ENCODE measurements at regions not wholly inside any gene's neighbourhood (a gene's known extent, or its start where the extent isn't known, plus 50 kb on each side); places are given as distances from the start of the nearest gene placed in this dataset.
"Not testable (repeated sequence)": the region's sequence is repeated elsewhere in the genome, so short reads cannot be mapped to it uniquely, and the experiment has no call there.

DNA sequence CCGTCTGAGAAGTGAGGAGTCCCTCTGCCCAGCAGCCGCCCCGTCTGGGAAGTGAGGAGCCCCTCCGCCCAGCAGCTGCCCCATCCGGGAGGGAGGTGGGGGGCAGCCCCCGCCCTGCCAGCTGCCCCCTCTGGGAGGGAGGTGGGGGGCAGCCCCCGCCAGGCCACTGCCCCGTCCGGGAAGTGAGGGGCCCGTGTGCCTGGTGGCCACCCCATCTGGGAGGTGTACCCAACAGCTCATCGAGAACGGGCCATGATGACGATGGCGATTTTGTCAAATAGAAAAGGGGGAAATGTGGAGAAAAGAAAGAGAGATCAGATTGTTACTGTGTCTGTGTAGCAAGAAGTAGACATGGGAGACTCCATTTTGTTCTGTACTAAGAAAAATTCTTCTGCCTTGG, 208.8 kb downstream of the KDM5D start:
- DNase-seq = not testable (repeated sequence)

DNA sequence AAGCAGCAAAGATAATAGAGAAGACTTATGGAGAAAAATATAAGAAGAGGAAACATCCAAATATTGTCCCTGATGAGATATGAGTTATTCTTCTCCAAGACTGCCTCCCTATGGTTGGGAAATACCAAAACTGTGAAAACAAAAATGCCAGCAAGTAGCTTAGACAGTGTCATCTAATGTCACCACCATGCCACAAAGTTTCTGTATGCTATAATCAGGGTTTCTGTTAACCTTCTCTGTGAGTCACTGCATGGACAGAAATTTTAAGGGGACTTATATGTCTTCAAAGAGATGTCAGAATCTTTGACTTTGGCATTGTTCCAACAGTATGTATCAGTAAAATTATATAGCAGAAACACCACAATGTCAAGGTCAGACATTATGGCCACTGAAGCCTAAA, 222.6 kb downstream of the KDM5D start:
- no peak for DNase-seq

DNA sequence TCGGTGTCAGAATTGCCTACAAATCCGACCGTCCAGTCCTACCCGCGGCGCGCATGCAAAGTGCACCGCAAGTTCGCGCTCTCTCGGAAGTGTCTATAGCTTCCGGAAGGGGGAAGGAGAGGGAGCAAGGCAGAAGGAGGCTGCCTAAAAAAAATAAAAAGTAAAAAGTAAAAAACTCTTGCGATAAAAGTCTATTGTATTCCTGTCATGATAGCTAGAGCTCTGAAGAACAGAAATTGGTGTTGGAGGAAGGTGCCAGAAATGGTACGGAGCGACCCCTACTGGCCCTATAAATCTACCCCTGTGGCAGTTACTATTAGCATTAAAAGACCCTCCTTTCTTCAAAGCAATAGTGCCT, 241.5 kb downstream of the KDM5D start:
- no peak for DNase-seq

DNA sequence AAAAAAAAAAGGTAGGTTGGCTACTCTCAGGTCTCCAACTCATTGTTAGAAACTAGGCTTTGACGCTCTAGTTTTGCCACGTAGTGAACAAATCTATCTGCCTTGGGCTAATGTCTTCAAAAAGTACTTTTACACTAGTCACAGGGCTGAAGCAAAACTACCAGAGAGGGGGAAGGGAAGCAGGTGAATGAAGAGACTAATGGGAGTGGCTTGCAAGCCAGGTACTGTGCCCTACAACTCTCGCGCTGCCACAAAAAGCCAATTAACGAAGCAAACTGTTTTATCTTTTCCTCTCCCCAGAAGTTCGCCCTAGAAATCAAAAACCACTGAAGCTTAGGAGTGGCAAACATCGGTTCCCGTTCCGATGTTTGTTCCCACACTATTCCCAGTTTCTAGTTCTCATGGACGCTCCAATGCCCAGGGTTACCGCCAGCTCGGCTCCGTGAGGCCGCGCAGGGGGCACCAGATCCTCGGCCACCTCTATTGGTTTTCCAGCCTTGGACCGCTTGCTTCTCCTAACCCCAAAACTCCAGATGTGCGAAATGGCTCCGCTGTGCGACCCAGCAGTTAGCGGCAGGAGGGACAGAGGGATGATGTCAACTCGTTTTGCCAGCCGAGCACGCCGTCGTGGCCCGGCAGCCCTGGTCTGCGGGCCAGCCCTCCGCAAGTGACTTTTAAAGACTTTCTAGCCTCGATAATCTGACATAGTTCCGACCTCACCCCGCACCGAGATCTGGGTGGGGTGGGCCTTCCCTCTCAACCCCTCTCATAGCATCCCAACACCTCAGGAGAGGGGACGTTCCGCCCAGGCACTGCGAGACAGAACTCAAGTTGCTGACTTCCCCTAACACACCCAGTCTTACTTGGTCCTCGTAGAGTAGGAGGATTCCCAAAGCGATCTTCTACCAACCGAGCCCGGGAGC, 242.1 kb downstream of the KDM5D start:
- no peak for DNase-seq

DNA sequence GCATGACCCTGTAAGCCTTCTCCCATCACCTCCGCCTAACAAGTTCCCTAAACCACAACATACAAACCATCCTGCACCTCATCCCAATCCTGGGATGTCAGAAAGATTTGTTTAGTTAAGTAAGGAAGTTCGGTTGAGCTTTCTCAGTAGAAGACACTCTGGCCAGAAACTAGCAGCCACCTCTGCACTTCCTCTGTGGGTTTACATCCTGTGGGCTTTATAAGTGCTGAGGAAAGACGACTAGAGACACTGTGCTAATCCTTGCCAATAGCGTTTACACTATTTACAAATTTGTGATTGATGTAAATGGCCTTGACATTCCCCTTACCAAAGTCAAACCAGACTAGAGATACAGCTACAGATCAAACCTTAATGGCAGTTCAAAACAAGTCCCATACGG, 246.0 kb downstream of the KDM5D start:
- DNase-seq = no peak

DNA sequence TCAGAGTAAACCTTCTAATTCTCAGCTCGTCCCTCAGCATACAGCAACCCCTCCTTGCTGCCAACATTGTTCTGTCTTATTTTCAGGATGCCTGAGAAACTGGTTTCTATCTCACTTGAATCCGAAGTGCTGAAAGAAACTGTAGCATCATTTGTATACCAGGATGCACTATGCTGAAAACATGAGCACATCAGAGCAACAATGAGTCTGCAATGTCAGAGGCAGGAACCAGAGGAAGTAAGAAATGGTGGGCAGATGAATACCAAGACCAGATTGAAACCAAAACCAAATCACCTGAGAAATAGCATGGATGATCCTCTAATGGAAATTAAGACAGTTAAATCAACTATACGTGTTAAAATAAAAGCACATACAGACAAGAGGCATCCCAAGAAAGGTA, 257.0 kb downstream of the KDM5D start:
- no peak for DNase-seq

DNA sequence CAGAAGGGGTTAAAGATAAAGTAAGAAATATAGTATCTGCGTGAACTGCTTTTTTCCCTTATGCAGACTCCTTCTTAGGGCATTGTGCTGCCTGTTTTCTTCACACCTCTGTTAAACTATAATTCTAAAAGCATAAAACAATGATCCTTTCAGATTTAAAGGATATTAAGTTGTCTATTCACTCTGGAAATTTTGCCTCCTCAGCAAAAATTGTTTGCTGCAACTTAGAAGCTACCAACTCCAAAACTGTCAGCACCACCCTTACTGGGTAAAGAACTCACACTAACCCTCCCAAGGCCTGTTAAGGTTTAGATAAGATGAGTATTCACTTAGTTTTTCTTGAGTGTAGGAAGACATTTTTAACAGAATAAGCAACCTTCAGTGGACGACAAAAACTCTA, 259.5 kb downstream of the KDM5D start:
- no peak for DNase-seq

DNA sequence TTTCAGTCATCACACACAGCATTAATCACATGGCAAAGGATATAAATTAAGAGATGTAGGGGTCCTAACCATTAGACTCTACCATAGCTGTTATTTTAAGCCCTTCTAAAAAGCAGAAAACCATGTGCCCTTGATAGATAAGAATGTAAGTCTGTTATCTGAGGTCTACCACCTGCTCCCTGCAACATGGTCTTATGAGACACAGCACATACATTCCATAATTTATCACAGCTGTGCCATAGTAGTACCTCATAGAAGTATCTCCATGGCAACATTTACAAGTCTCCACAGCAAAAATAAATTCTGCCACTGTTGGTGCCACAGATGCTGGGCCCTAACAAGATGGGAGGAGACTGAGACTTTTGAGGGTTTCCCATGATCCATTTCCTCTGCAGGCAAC, 265.4 kb downstream of the KDM5D start:
- no peak for DNase-seq

DNA sequence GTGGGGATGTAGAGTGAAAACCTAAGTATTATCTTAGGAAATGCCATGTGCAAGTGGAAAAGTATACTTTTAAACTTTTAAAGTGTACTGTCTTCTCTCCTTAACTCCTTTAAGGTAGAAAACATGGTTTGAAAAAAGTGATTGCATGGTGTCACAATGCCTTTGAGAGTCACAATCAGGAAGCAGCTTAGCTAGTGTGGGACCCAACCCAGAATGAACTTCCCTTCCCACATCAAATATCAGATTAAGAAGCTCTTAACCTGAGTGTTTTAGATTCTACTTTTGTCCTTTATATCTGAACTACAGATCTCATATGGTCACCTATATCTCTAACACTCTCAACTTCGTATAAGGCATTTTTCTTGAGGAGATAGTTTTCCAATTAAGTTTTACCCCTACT, 266.6 kb downstream of the KDM5D start:
- no peak for DNase-seq

DNA sequence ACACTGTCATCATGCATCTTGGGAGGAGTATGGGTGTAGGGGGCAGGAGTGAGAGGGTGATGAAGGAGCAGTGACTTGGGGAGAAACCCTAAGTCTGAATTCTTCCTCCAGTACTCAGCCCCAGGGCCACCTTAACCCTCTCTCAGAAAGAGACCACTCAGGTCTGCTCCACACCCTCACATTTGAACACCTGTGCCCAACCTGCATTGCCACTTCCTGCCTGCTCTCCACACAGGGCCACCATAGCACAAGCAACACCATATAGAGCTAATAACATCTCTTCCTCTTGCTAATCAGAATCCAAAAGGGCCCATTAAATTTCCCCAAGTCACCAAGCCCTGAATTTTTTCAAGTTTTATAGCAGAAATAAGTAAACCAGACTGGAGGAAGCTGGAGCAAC, 278.7 kb downstream of the KDM5D start:
- DNase-seq = no peak

DNA sequence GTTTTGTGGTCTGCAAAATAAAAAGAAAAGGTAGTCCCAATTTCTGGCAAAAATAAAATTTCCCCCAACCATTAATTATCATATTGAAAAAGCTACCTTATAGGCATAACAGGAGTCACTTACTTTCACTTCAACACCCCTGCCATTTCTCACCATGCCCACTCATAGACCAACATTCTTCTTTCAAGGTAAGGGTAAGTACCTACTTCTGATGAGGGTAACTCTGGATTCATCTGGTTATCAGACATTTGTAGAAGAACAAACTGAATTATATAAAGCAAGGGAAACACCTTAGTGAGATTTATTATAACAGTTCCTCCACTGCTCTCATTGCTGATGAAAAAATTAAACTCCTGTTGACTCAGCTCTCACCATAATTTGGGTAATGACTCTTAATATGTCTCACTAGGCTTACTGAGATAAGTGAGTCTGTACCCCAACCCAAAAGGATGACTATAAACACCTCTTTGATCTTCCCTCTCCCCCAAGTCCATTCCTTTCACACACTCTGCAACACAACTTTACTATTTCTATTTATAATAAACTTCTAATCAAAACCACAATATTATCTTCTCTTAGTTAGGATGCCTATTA, 287.6 kb downstream of the KDM5D start:
- no peak for DNase-seq

DNA sequence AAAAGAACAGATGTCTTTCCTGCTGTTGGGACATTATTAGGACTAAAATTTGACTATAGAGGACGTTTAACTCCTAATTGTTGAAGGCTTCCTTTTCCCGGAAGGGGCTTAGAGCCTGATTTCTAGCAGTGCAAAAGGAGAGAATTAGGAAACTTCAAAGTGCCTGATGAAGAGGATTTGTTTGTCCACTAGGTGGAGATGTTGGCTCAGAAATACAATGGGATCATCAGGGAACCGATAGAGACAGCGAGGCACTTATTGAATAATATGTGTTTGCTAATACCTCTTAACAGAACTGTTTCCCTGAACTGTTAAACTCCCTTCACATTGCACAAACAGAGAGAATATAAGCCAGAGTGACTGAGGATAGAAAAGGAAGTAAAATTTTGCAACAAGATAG, 311.5 kb downstream of the KDM5D start:
- DNase-seq = peak; percentile 12

DNA sequence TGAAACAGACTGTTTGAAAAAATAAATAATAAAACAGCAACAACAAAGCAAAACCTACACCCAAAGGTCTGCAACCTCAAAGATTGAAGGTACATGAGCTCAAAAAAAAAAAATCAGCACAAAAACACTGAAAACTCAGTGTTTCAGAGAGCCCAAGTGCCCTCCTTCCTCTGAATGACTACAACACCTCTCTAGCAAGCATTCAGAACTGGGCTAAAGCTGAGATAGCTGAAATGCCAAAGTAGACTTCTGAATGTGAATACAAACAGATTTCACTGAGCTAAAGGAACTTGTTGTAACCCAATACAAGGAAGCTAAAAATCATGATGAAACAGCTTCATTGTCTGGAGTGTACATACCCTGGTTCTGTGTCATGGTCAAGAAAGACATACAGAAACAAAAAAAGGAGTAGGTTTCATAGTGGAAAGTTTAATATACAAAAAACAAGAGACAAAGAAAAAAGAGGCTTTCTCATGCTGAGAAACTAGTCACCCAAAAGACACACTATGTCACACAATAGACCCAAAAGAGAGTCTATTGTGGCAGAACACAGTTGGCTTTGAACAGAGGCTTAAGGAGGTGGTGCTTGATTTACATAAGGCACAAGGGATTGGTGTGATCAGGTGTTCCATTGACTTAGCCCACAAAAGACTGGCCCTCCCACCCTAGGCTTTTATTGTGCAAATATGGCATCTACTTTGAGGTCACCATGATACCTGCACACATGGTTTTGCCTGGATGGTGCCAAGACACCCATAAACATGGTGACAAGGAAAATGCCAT, 316.6 kb downstream of the KDM5D start:
- DNase-seq = no peak

DNA sequence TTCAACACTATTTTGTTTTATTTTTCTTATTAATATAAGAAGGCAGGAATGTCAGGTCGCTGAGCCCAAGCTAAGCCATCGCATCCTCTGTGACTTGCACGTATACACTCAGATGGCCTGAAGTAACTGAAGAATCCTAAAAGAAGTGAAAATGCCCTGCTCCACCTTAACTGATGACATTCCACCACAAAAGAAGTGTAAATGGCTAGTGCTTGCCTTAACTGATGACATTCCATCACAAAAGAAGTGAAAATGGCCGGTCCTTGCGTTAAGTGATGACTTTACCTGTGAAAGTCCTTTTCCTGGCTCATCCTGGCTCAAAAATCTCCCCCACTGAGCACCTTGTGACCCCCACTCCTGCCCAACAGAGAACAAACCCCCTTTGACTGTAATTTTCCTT, 317.3 kb downstream of the KDM5D start:
- not testable (repeated sequence) for DNase-seq

DNA sequence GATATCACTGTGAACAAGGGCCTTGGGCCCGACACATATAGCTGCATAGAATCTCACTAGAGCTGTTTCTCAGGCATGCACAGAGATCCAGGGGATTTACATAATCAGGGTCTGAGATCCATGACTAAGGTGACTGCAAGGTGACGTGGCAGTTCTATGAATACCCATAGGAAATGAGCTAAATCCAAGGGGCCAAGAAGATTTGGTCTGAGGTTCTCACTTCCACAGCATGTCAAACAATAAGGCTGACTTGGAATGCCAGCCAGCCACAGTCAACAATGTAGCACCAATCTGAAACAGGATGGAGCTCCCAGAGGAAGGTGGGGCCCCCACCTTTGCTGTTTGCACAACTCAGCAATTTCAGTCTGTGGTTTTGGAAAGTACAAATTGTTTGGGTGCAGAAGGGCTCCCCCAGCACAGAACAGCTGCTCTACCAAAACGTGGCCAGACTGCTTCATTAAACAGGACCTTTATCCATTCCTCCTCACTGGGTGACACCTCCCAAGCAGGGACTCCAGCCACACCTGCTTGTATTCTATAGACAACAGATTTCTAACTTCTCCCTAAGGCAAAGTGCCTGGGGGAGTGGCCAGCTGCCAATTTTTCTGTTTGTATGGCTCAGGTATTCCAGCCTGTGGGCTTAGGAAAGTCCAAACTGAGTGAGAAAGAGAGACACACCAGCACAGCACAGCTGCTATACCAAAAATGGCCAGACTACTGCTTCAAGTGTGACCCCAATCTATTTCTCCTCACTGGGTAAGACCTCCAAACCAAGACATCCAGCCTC, 333.4 kb downstream of the KDM5D start:
- DNase-seq = no peak

DNA sequence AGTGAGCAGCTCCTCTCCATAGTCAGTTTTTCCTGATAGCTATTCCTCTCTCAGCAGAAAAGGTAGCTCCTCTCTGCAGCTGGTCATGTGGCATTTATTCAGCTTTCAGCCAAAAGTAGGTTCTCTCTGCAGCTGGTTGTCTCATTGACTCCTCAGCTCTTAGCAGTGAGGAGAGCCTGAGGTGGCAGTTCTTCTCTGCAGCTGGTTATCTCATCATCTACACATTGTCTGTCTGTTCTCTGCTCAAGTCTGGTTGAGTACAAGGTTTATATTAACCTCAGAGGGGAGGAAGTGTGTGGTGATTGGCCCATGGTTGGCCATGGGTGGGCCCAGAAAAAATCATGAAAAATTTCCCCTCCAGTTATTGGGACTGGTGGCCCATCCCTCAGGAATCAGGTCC, 338.3 kb downstream of the KDM5D start:
- DNase-seq = no peak

DNA sequence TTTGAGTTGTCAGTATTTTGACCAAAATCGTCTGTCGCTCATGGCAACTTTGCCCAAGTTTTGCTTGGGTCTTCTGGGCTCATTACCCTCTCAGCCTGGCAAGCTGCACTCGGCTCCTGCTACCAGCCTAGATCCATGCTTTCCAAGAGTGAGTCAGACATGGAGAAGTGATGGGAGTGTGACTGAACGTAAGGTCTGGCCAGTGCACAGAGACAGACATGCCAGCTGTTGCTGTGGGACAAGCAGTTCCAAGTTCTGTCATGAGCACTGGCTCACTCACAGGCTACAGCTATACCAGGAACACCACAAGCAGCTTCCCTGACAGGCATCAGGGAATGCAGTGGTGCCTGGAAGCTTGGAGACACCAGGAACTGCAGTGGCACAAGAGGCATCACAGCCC, 338.9 kb downstream of the KDM5D start:
- DNase-seq = no peak

DNA sequence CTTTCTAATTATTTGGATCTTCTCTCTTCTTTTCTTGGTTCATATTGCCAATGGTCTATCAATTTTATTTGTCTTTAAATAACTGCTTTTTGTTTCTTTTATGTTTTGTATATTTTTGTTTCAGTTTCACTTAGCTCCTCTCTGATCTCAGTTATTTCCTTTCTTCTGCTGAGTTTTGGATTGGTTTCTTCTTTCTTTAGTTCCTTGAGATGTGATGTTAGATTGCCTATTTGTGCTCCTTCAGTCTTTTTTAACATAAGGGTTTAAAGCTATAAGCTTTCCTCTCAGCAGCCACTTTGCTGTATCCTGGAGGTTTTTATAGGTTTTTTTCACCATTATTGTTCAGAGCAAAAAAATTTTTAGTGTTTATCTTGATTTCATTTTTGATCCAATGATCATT, 351.6 kb downstream of the KDM5D start:
- DNase-seq = no peak

DNA sequence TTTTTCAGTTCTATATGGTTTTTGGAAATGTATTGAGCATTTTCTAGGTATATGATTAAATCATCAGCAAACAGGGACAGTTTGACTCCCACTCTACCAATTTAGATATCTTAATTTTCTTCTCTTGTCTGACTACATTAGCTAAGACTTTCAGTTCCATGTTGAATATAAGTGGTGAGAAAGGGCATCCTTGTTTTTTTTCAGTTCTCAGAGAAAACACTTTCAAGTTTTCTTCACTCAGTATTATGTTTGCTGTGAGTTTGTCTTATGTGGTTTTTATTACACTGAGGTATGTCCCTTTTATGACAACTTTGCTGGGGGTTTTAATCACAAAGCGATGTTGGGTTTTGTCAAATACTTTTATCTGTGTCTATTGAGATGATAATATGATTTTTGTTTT, 352.6 kb downstream of the KDM5D start:
- DNase-seq = no peak

DNA sequence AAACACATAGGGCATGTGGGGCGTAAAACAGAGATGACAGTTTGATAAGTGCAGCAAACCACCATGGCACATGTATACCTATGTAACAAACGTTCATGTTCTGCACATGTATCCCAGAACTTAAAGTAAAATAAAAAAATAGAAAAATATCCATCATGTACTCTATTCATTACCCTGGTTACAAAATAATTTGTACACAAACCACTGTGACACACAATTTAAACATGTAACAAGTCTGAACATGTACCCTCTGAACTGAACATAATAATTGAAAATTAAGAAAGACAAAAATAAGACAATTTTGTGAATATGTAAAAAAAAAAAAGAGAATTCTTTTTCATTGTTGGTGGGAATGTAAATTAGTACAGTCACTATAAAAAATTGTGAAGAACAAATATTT, 379.2 kb downstream of the KDM5D start:
- no peak for DNase-seq

DNA sequence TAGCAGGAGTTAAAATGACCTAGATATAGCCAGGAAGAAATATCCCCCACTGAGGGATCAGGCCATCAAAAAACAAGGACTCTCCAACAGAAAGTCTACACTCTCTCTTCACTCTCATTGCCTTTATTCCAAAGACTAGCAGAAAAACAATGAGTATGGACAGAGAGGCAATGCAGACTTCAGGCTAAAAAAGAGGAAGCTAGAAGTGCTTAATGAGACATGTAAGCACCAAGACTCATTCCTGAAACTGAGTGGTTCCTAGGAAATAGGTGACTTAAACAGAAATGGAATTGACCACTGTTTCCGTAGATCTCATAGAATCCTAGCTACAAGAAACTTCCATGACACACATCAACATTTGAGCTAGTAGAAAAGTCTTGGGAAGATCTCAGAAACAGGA, 387.3 kb downstream of the KDM5D start:
- DNase-seq = no peak

DNA sequence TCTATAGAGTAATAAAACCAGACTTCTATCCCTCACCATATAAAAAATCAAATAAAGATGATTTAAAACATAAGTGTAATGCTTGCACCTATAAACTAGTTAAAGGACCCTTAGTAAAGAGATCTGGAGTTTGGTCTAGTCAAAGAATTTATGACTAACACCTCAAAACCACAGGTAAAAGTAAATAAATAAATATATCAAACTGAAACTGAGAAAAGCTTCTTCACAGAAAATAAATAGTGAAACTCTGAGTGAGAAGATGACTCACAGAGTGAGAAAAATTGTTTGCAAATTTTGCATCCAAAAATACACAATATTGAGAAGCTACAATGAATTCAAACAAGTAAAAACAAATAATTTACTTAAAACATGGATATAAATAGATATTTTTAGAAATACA, 387.8 kb downstream of the KDM5D start:
- DNase-seq = no peak

DNA sequence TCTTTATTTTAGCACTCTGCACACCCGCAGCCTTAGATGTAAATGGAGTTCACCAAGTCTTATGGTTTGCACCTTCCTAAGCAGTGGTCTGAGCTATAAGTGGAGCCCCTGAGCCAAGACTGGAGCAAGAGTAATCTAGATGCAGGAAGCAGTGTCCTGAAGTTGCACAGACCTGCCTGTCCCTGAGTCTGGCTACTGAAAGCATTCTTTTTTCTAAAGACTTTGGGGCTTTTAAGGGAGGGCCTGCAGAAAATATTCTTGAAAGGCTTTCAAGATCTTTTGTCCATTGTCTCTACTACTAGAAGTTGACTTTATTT, 389.7 kb downstream of the KDM5D start:
- no peak for DNase-seq
